GM21717 (cell line): ENCODE measurements at regions not wholly inside any gene's neighbourhood (a gene's known extent, or its start where the extent isn't known, plus 50 kb on each side); places are given as distances from the start of the nearest gene placed in this dataset.
"Not testable (repeated sequence)": the region's sequence is repeated elsewhere in the genome, so short reads cannot be mapped to it uniquely, and the experiment has no call there.

ENCODE experiments used
- ATAC-seq: cut with Tn5 transposase; IDR thresholded peaks from one replicate; pipeline ENCODE4 v1.9.1; 2021; ENCODE audit warnings: mild to moderate bottlenecking, moderate library complexity; ENCODE audit not compliant: unreplicated experiment

DNA sequence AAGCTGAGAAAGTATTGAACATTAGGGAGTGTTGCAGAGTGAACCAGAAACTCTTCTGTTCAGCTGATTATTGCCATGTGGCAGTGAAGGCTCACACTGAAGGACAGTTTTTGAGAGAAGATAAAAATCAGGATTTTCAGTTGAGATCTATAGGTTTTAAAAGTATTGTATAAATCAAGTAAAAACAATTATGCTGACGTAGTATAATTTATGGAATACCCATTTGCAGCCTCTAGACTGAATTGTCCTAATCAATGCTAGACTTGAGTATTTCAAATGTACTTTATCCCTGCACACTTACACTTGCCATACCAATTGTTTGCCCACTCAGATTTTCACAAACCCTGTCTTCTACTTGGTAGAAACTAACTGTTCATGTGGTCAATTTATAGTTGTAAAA is 245.8 kb downstream of the FRK start:
- no peak for ATAC-seq

DNA sequence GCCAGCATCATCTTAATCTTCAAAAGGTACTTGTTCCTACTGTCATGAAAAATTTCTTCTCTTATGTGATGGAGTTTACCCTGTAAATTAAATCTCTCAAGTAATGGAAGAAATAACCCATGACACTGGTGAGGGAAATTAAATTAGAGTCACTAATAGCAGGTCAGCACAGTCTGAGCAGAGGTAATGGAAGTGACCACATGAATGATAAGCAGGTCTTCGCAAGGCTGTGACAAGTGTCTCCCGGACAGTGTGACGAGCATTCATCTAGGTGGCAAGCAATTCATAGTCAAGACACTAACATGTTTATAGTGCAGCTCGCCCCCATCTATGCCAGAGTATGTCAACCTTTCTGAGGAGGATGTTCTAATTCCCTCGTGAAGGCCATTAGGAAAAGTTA is 249.2 kb downstream of the FRK start:
- ATAC-seq, result no peak

DNA sequence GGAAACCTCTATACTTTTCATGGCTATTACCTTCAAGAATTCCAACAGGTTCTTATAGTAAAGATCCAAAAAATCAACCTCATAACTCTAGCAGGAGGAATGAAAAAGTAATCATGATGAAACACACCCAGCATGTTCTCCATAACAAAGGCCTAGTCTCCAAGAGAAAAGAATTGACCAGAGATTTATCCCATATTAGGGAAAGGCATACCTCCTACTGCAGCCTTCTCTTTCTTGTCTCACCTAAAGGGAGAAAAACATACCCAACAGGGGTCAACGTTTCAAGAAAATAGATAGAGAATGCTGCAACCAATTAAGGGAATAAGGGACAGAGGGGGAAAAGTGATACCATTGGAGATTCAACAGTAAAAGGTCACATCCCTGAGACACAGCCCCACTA is 262.5 kb downstream of the FRK start:
- ATAC-seq, result no peak

DNA sequence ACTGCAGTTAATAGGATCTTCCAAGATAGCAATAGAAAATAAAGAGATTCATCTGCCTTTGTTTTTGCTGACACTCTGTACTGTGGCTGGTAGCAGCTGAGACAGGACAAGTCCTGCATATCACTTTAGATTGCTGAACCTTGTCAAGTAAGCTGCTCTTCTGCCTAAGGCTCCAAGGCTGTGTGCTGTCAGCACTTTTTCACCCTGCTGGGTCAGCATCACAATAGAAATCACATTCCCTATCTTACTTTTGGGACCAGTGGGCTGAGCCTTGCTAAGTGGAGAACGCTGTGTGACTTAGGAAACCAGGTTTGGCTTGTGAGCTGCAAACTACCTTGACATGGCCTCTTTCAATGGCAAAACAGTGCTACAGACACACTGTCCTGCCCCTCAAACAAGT is 263.9 kb downstream of the FRK start:
- no peak for ATAC-seq

DNA sequence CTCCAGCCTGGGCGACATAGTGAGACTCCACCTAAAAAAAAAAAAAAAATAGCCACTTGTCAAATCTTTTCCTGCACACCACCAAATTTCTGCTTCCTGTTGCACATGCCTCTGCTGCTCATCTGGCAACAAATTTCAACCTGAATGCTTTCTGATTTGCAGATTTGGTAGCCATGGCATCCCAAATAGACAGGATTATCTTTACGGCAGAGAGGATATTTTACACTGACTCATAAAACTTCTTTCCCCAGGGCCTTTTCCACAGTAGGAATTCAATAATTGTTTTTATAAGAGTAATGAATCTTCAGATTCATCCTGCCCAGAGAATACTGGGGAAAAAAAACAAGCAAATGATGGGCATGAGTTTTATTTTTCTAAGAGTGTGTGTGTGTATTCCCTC is 264.6 kb downstream of the FRK start:
- no peak for ATAC-seq

DNA sequence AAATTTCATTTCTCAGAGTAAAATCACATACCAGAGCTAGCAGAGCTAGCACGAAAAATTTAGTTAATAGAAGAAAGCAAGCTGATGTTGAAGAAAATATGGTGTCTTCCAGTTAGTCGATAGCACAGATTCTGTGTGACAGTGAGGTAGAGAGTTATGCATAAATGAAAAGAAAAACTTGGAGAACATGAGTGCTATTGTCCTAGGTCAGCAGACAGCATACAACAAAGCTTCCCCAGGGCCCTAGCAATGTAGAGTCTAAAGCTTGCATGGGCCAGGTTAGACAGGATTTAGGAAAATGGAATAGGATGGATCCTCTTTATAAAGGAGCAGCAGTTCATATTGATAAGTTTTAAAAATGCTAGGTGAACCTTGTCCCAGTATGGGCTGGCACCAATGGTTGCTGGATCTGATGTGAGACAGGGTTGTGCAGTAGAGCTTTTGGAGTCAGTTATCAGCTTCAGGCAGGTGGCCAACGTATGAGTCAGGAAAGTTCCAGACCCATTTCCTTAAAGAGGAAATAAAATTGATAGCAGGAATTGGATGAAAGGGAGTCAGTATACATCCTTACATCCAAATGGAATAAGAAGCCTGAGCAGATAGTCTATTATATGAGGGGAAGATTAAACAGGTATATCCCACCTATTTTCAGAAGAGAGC is 277.2 kb downstream of the FRK start:
- no peak for ATAC-seq

DNA sequence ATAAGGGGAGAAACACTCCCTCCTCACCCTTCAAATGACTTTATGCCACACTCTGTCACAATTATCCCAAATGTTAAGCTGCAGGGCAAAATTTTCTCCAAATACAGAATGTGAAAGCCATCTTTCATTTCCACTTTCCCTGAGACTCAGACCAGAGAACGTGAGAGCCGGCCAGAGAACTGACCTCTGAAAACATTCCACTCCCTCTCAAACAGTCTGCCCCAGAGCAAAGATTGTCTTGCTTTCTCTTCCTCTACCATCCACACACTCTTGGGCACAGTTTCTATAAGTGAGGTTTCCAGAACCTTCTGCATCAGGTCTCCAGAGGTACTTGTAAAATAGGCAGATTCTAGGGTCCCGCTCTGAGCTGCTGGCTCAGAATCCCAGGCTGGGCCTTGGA is 278.1 kb downstream of the FRK start:
- no peak for ATAC-seq

DNA sequence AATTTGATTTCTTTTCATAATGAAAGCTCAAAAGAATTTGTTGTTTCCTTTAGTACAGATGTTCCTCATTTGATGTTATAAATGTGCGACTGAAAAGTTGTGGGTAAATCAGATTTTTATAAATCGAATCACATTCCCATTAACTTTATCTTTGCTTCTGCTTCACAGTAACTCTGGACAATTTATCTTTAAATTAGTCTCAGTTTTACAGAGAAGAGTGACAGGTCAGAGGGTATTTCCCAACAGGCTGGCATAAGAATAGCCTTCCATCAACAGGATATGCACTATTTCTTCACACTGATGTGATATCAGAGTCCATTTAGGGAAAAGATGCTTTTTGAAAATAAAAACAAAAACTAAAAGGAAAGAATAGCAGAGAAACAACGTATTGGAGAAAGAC is 286.9 kb downstream of the FRK start:
- no peak for ATAC-seq

DNA sequence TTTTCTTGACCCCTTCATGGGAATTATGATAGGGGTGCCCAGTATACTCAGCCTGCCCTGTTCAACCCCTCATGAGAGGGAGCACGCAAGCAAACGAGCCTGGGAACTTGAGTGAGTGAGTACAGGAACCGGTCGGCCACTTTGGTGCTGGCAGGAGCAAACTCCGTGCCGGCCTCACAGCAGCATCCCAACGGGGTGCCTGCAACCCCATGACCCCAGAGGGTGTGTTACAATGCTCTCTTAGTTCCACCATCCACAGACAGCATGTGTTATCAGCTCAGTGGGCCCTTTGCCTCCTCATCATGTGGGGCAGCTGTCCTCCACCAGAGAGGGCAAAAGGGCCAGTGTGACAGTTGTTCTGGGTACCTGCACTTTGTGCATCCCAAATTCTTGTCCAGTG is 289.8 kb downstream of the FRK start:
- ATAC-seq, result no peak

DNA sequence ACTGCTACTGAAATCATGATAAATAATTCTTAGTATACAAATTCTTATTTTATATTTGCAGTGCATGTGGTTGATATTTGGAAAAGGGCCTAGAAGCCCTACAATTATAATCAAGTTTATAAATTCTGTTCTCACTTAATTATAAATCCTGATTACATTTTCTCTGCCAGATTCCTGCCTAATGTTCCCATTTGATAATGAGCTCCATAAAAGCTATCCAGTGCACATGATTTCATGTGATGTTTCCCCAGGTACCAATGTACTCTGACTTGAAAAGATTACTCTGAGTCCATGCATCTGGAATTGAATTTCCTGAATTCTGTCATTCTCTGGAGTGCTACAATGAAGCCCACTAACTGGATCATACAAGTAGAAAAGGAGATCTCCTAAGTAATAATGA is 292.2 kb downstream of the FRK start:
- no peak for ATAC-seq

DNA sequence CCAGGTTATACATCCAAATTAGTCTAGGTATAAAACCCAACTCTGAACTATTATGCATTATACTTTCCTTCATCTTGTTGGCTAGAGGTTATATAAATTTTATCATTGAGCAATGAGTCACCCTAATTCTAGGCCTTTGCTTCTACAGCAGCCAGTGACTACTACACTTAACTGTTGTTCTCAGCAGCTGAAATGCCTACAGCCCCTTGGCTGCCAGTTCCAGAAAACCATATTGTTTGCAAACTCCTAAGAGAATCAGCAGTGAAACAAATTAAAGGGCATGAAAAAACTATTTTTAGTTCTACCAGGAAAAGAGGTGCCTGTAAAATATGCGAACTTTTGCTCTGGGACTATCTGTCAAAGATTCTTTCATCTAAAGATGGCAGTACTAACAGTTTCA is 292.8 kb downstream of the FRK start:
- no peak for ATAC-seq

DNA sequence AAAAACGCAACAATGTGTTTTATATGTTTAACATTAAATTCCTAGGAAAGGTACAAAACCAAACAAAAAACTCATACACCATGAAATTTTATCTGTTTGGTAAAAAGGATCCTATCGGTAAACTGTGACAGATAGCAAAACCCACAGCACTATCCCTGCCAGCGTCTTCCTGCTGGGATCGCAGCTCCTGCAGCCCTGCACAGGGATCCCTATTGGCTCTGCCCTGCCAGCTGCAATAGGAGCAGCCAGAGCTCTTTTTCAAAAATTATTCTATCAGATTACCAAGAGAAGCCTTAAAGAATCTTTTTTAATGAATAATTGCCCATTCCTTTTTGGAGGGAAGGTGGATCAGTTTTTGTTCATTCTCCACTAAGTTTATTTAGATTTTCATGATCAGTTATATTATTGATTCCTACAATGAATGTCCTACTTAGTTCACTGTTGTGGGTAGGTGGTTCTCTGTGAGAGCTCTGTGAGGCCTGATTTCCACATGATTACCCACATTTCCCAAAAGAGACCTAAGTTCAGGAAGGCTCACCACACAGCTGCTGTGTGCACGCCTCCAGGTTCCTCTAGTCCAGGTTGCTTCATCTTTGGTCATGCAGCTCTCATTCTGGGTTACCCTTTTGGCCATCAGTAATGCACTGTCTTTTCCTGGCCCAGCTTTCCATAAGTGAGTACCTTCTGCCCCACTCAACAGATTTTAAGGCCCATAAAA is 293.8 kb downstream of the FRK start:
- ATAC-seq, result no peak

DNA sequence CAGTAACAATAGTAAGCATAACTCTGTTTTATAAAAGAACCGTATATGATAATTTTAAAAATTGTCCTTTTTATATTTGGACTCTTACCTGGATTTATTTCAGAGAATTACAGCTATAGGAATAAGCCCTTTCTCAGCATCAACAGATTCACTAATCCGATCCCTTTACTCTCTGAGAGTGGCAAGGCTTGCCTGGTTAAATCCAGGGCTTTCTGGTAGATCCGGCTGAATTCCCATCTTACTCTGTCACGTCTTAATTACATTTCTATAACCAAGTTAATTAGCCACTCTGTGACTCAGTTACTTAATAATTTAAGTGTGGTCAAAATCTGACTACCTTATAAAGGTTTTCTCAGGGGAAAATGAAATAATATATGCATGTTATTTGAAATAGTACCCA is 294.7 kb downstream of the FRK start:
- no peak for ATAC-seq

DNA sequence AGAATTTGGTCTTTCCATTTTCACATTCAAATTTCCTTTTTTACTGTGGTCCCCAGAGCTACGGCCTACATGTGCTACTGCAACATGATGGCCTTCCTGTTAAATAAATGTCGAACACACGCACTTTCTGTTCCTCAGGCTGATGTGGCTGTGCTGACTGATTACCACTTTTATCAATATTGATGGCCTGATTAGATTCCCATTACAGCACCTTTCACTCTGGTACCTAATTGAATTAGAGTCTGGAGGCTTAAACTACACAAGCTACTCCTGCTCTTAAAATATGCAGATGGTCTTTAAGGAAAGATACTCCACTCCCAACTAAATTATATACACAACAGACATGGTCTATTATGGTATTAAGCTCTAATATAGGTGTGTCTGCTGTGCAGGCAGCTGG is 301.6 kb downstream of the FRK start:
- no peak for ATAC-seq

DNA sequence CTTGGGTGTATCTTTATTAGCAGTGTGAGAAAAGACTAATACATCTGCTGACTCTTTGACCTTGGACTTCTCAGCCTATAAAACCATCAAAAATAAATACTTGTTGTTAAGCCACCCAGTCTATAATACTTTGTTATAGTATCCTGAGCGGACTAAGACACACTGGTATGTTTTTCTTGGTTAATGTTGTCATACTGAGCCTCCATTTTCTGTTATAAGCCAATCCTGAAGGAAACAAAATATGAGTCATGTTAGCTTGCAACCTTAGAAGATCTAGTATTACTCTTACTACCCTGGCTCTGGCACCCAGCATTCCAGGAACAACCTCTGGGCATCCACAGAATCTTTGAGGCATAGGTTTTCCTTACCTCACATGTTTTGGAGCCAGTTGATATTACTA is 307.2 kb downstream of the FRK start:
- ATAC-seq, result no peak

DNA sequence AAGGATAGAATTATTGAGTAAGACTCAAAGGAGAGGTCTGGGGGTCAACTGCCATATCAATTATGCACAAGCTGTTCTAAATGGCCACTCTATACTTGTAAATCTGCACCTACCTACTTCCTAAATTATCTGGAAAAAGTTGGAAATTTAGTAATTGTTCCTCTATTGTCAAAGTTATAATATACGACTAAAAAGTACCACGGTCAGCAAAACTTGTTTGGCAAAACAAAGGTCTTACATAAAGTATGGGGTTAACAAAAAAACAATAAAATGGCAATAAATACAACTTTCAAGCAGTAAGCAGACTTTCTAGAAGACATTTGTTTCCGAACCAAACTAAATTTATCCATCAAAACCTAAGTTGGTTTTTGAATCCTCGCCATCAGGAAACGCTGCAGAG is 309.7 kb downstream of the FRK start:
- ATAC-seq, result no peak

DNA sequence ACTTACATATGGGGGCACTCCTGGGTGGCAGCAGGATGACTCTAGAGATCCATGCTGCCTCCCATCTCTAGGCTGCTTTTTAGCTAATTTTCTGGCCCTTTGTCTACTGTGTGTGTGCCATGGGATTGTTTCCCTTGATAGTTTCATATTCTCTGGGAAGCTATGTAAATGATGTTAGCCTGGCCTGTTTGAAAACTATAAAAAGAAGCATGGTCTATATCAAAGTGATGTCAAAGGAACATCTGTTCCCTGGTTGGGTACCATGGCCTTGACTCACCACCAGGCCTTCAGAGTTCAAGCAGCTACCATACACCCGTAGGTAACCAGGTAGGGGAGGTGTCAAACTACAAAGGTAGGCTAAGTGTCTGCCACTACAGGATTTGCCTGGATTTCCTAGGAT is 310.4 kb downstream of the FRK start:
- ATAC-seq, result no peak

DNA sequence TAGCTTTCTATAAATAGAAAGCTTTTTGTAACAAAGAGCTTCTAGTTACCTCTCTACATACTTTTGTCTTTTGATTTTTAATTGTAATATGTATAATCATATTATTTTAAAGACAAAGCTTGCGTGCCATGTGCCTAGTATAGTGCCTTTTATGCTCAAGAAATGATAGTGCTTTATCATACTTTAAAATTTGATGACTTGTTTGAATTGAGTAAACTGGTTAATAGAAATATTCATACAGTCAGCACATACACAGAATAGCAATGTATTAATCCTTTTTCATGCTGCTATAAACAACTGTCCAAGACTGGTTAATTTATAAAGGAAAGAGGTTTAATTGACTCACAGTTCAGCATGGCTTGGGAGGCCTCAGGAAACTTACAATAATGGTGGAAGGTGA is 313.0 kb downstream of the FRK start:
- ATAC-seq, result no peak

DNA sequence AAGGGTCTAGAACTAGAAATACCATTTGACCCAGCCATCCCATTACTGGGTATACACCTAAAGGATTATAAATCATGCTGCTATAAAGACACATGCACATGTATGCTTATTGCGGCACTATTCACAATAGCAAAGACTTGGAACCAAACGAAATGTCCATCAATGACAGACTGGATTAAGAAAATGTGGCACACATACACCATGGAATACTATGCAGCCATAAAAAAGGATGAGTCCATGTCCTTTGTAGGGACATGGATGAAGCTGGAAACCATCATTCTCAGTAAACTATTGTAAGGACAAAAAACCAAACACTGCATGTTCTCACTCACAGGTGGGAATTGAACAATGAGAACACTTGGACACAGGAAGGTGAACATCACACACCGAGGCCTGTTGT is 314.1 kb downstream of the FRK start:
- ATAC-seq, result not testable (repeated sequence)

DNA sequence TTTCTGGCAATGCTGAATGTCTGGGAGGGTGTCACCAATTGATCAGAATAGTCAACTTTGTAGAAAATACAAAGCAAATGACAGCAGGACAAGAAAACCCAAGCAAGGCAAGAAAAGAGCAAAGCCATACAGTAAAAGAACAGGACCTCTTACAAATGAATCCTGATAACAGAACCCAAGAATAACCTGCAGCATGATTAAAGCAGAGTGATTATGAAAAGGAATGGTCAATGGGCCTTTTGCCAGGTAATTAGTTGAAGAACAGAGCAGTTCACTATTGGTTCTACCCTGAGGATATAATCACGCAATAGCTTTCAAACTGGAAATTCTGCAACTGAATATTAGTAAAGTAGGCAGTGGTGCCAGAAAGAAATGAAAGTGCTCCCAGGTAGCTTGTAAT is 319.8 kb downstream of the FRK start:
- no peak for ATAC-seq

DNA sequence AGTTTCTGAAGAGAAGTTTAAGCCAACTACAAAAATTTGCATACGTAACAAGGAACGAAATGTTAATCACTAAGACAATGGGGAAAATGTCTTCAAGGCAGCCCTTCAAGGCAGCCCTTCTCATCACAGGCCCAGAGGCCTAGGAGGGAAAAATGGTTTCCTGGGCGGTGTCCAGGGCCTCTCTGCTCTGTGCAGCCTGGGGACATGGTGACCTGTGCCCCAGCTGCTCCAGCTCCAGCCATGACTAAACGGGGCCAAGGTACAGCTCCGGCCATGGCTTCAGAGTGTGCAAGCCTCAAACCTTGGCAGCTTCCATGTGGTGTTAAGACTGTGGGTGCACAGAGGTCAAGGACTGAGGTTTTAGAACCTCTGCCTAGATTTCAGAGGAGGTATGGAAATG is 325.1 kb downstream of the FRK start:
- ATAC-seq, result no peak

DNA sequence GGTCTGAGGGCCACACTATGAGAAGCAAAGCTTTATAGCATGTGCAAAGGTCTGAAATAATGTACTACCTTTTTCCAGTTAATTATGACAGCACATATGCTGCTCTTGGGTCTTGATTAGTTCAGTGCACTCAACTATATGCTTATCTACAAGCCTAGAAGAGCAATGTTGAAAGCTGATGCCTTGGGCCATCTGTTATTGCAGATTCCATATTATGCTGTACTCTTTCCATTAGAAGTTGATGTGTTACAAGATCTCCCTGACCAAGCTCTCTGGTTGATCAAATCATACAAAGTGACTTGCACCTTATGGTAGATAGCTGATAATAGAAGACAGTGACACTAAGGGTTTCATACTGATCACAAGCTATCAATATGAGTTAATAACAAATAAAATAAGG is 327.3 kb downstream of the FRK start:
- no peak for ATAC-seq

DNA sequence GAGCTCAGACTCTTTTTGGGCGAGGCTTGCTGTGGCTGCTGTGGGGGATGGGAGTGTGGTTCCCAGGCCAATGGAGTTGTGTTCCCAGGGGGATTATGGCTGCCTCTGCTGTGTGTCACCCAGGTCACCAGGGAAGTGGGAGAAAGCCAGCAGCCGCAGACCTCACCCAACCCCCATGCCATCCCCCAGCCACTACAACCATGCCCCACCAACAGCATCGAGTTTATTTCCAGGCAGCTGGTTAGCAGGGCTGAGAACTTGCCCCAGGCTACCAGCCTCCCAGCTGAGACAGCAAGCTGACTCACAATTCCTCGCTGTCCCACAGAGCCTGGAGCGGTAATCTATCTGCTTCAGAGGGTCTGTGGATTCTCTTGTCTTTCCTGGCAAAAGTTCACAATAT is 331.7 kb downstream of the FRK start:
- ATAC-seq, result no peak
